HepG2 (cell line): ENCODE measurements at regions not wholly inside any gene's neighbourhood (a gene's known extent, or its start where the extent isn't known, plus 50 kb on each side); places are given as distances from the start of the nearest gene placed in this dataset.

Experiments
- ATAC-seq: fragments of 200-7000 bp; cut with Tn5 transposase; 3 replicates; pipeline ENCODE4 v1.9.1; 2020; ENCODE audit warnings: mild to moderate bottlenecking, moderate library complexity
- BruUV-seq: library from RNA; stranded (reverse); fragments of 400-500 nt; replicated peaks from 2 replicates; lab custom pipeline; 2021; lab: Mats Ljungman, UMichigan
- CTCF ChIA-PET: fragments of 300-600 bp; formaldehyde crosslinking; extraction: SDS; loops from one replicate; lab custom pipeline; 2021; ENCODE audit warnings: low total read pairs, inconsistent platforms, low intra/inter-chr PET ratio; lab: Yijun Ruan, JAX
- POLR2A ChIA-PET: fragments of 350-600 bp; sonication (Branson Sonifier 250); formaldehyde crosslinking; loops from one replicate; lab custom pipeline; 2020; ENCODE audit warnings: antibody characterized with exemption, inconsistent platforms; lab: Yijun Ruan, JAX
- DNase-seq: peaks from one replicate; pipeline ENCODE4 v3.0.0-alpha.2; 2015; ENCODE audit warnings: low spot score
- FAIRE-seq: peaks from 3 replicates; lab custom pipeline; 2011; peaks lifted over from hg19 to GRCh38; lab: Jason Lieb, UNC
- H2AFZ ChIP-seq: one replicate; pipeline ENCODE4 v1.6.1; 2011; ENCODE audit warnings: low read length, inconsistent platforms
- H3K27ac ChIP-seq: fragments of 300-600 bp; 3 replicates; pipeline ENCODE4 v1.8.0; 2011; ENCODE audit warnings: mixed run types, mild to moderate bottlenecking, mixed read lengths, low read length, inconsistent platforms; ENCODE audit not compliant: insufficient read depth; ENCODE audit errors: extremely low read length
- H3K27me3 ChIP-seq, 2 experiments: fragments of 200-600 bp in 1 of 2; 2 replicates in 1 of 2; 3 replicates in 1 of 2; pipeline versions ENCODE4 v1.6.0 to v1.8.0; 2011; ENCODE audit warnings: low read length in 2 of 2, mild to moderate bottlenecking in 2 of 2, moderate library complexity in 2 of 2, inconsistent platforms in 1 of 2; ENCODE audit not compliant: insufficient read depth in 2 of 2, control insufficient read depth in 1 of 2
- H3K36me3 ChIP-seq, 2 experiments: fragments of 200-600 bp in 1 of 2; replicated peaks in 1 of 2; 2 replicates in 1 of 2; 3 replicates in 1 of 2; pipeline versions ENCODE4 v1.5.1 to v1.8.0; 2011; ENCODE audit warnings: low read length in 2 of 2, inconsistent platforms in 1 of 2; ENCODE audit not compliant: insufficient read depth in 2 of 2, control insufficient read depth in 1 of 2
- H3K4me1 ChIP-seq: 2 replicates; pipeline ENCODE4 v1.5.1; 2012; ENCODE audit warnings: low read length, inconsistent platforms; ENCODE audit not compliant: insufficient read depth
- H3K4me2 ChIP-seq: 2 replicates; pipeline ENCODE4 v1.6.0; 2011; ENCODE audit warnings: low read depth, low read length, inconsistent platforms
- H3K4me3 ChIP-seq, 3 experiments: fragments of 200-600 bp in 1 of 3; sonication (generic), shearing (Covaris generic) in 1 of 3; replicated peaks in 1 of 3; 2 replicates each; pipeline ENCODE4 v1.5.1; 2011 to 2016; ENCODE audit warnings: low read length in 3 of 3, inconsistent platforms in 2 of 3, low read depth in 2 of 3, mild to moderate bottlenecking in 2 of 3, control low read depth in 1 of 3, mixed read lengths in 1 of 3; ENCODE audit not compliant: insufficient read depth in 1 of 3
- H3K79me2 ChIP-seq: one replicate; pipeline ENCODE4 v1.6.1; 2011; ENCODE audit warnings: low read length, inconsistent platforms; ENCODE audit not compliant: insufficient read depth
- H3K9ac ChIP-seq: 2 replicates; pipeline ENCODE4 v1.6.0; 2011; ENCODE audit warnings: mild to moderate bottlenecking, low read depth, low read length, inconsistent platforms; ENCODE audit not compliant: insufficient read depth
- H3K9me3 ChIP-seq: 2 replicates; pipeline ENCODE4 v1.5.1; 2012; ENCODE audit warnings: mild to moderate bottlenecking, low read length
- H4K20me1 ChIP-seq: 2 replicates; pipeline ENCODE4 v1.6.0; 2011; ENCODE audit warnings: inconsistent platforms, mild to moderate bottlenecking, low read length, moderate library complexity; ENCODE audit not compliant: insufficient read depth
- FOXP1 ChIP-seq, 2 experiments: fragments of 450-650 bp in 1 of 2; IDR thresholded peaks; 2 replicates each; pipeline ENCODE4 v1.6.1; 2017 to 2018; ENCODE audit warnings: antibody characterized with exemption in 1 of 2
- IRF9 ChIP-seq: sonication (generic); formaldehyde crosslinking; IDR thresholded peaks from 2 replicates; pipeline ENCODE4 v1.8.0; 2022; ENCODE audit warnings: missing genetic modification reagents, mild to moderate bottlenecking, borderline replicate concordance
- KDM1A ChIP-seq: IDR thresholded peaks from 2 replicates; pipeline ENCODE4 v1.6.1; 2016; ENCODE audit warnings: missing compliant biosample characterization
- MXI1 ChIP-seq: IDR thresholded peaks from 3 replicates; pipeline ENCODE4 v1.6.1; 2012; ENCODE audit warnings: low read depth, low read length, inconsistent platforms, borderline replicate concordance
- NRL ChIP-seq: sonication (generic); formaldehyde crosslinking; IDR thresholded peaks from 2 replicates; pipeline ENCODE4 v1.5.0; 2020; ENCODE audit warnings: missing genetic modification reagents, mild to moderate bottlenecking, moderate library complexity, borderline replicate concordance
- POLR2AphosphoS5 ChIP-seq: IDR thresholded peaks from 2 replicates; pipeline ENCODE4 v1.6.1; 2012; ENCODE audit warnings: low read depth, low read length
- ZNF205 ChIP-seq: IDR thresholded peaks from 2 replicates; pipeline ENCODE4 v1.6.1; 2018; ENCODE audit warnings: missing biosample characterization, missing genetic modification reagents
- ZNF614 ChIP-seq: IDR thresholded peaks from 2 replicates; pipeline ENCODE4 v1.6.1; 2018; ENCODE audit warnings: missing biosample characterization, missing genetic modification reagents, inconsistent platforms, borderline replicate concordance
- ZNF773 ChIP-seq: sonication (generic); formaldehyde crosslinking; IDR thresholded peaks from 2 replicates; pipeline ENCODE4 v1.4.0; 2020; ENCODE audit warnings: missing genetic modification reagents, borderline replicate concordance
- WGBS: methylation state at CpG from one replicate; pipeline ENCODE4 v1.1.6; 2017; ENCODE audit warnings: low lambda C conversion rate; 5-methylcytosine and 5-hydroxymethylcytosine counted together
- in situ Hi-C: cut with HindIII; loops from 2 replicates; pipeline ENCODE4 v1.10.0; 2017; ENCODE audit warnings: low pct_unique_long_range_greater_than_20kb; ENCODE audit not compliant: extremely low pct_ligation_motif_present
- intact Hi-C: fragments of 100-400 bp; cut with micrococcal nuclease; formaldehyde crosslinking; loops from one replicate; pipeline ENCODE4 v1.10.0; 2022; ENCODE audit not compliant: unreplicated experiment
- TF ChIP-seq, protein P1 (sequence below): sonication (generic); formaldehyde crosslinking; IDR thresholded peaks from 2 replicates; pipeline ENCODE4 v1.4.0; 2020; ENCODE audit warnings: missing genetic modification reagents
- TF ChIP-seq, protein P2 (sequence below): sonication (generic); formaldehyde crosslinking; IDR thresholded peaks from 2 replicates; pipeline ENCODE4 v1.4.0; 2020; ENCODE audit warnings: missing genetic modification reagents

DNA sequence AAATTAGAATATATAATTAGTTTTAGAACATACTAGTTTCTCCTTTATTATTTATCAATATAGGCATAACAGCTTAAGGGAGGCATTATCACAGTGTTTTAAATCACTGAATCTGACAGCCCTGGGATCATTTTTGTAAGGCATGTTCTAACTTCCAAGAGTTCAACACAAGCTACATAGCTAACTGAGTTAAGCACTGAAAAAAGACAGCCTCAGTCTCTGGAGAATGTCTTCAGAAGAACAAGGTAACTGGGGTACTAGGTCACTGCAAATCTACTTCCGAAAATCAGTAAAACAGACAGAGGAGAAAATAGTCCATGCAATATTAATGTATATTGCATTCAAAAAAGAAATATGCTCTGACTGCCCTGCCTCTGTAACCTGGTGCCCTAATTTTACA is 502.1 kb downstream of the RFC3 start:
- Histone ChIP-seq H3K36me3 (no peaks in the 10 kb centered on the region), H3K4me1 (no peaks in the 10 kb centered on the region), H3K9me3 (no peaks in the 10 kb centered on the region), H3K4me3 (no peak overlapping the region), H3K79me2 (no peaks in the 10 kb centered on the region), H3K4me2 (no peak overlapping the region), H3K27ac (no peak overlapping the region), H3K9ac (no peak overlapping the region), H4K20me1 (no peaks in the 10 kb centered on the region), H2AFZ (no peak overlapping the region), H3K27me3 (peaks cover 0 to 9% of the 10 kb centered on the region in 2 experiments; a peak in 3 of 5 replicates)
- in situ Hi-C loops (no loop called here), intact Hi-C loops (no loop called here)
- CTCF ChIA-PET: no interaction called here
- no peak for ATAC-seq
- POLR2A ChIA-PET: no interaction called here
- no peak for FAIRE-seq
- no TSS peak for BruUV-seq
- WGBS: 4% methylated on average over 1 of the region's 1 CpG
- DNase-seq: no peak
- TF ChIP-seq, protein P1, sequence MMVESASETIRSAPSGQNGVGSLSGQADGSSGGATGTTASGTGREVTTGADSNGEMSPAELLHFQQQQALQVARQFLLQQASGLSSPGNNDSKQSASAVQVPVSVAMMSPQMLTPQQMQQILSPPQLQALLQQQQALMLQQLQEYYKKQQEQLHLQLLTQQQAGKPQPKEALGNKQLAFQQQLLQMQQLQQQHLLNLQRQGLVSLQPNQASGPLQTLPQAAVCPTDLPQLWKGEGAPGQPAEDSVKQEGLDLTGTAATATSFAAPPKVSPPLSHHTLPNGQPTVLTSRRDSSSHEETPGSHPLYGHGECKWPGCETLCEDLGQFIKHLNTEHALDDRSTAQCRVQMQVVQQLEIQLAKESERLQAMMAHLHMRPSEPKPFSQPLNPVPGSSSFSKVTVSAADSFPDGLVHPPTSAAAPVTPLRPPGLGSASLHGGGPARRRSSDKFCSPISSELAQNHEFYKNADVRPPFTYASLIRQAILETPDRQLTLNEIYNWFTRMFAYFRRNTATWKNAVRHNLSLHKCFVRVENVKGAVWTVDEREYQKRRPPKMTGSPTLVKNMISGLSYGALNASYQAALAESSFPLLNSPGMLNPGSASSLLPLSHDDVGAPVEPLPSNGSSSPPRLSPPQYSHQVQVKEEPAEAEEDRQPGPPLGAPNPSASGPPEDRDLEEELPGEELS (CRISPR knock-in tag): no peak
- TF ChIP-seq, protein P2, sequence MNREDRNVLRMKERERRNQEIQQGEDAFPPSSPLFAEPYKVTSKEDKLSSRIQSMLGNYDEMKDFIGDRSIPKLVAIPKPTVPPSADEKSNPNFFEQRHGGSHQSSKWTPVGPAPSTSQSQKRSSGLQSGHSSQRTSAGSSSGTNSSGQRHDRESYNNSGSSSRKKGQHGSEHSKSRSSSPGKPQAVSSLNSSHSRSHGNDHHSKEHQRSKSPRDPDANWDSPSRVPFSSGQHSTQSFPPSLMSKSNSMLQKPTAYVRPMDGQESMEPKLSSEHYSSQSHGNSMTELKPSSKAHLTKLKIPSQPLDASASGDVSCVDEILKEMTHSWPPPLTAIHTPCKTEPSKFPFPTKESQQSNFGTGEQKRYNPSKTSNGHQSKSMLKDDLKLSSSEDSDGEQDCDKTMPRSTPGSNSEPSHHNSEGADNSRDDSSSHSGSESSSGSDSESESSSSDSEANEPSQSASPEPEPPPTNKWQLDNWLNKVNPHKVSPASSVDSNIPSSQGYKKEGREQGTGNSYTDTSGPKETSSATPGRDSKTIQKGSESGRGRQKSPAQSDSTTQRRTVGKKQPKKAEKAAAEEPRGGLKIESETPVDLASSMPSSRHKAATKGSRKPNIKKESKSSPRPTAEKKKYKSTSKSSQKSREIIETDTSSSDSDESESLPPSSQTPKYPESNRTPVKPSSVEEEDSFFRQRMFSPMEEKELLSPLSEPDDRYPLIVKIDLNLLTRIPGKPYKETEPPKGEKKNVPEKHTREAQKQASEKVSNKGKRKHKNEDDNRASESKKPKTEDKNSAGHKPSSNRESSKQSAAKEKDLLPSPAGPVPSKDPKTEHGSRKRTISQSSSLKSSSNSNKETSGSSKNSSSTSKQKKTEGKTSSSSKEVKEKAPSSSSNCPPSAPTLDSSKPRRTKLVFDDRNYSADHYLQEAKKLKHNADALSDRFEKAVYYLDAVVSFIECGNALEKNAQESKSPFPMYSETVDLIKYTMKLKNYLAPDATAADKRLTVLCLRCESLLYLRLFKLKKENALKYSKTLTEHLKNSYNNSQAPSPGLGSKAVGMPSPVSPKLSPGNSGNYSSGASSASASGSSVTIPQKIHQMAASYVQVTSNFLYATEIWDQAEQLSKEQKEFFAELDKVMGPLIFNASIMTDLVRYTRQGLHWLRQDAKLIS (CRISPR knock-in tag): no peak
- TF ChIP-seq MXI1: no peak
- no peak for TF ChIP-seq ZNF773
- TF ChIP-seq IRF9: no peak
- TF ChIP-seq KDM1A (CRISPR knock-in tag): no peak
- TF ChIP-seq NRL: no peak
- TF ChIP-seq ZNF614 (CRISPR knock-in tag): no peak
- TF ChIP-seq POLR2AphosphoS5: no peak
- no peak for TF ChIP-seq ZNF205 (CRISPR knock-in tag)
- no peak for TF ChIP-seq FOXP1 (IDR thresholded peaks at IDR 0.05)
- TF ChIP-seq FOXP1 (CRISPR knock-in tag; IDR thresholded peaks at IDR 0.05): no peak
